ENCODE measurements at regions not wholly inside any gene's neighbourhood (a gene's known extent, or its start where the extent isn't known, plus 50 kb on each side); places are given as distances from the start of the nearest gene placed in this dataset.

DNA sequence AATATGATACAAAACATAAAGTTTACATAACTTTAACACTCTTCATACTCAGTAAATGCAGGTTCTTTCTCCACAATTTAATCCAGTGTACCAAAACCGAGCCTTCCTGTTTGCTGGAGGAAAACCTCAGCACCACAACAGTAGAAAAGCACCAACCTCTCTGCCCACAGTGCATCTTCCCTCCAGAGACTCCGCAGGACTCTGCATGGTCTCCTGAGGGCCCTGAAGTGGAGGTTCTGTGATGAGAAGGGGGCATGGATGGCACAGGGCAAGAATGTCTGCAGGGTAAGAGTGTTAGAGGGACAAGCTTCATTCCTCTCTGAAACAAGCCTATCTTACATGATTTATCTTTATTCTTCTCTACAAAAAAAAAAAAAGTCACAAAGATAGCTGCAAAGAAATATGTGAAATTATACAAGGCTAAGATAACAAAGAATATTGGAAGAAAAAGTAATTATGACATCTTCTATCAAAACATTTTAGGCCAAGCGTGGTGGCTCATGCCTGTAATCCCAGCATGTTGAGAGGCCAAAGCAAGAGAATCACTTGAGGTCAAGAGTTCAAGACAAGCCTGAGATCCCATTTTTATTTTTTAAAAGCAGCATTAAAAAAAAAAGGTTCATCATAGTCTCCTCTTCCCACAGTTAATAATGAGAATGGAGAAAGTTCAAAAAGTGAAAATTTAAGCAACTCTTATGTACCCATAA, 102.0 kb downstream of the VPREB1 start:
- TF ChIP-seq EZH2 (IDR thresholded peaks at IDR 0.05; ENCODE audit: low read length, missing control alignments): no peak
- TF ChIP-seq, protein P1, sequence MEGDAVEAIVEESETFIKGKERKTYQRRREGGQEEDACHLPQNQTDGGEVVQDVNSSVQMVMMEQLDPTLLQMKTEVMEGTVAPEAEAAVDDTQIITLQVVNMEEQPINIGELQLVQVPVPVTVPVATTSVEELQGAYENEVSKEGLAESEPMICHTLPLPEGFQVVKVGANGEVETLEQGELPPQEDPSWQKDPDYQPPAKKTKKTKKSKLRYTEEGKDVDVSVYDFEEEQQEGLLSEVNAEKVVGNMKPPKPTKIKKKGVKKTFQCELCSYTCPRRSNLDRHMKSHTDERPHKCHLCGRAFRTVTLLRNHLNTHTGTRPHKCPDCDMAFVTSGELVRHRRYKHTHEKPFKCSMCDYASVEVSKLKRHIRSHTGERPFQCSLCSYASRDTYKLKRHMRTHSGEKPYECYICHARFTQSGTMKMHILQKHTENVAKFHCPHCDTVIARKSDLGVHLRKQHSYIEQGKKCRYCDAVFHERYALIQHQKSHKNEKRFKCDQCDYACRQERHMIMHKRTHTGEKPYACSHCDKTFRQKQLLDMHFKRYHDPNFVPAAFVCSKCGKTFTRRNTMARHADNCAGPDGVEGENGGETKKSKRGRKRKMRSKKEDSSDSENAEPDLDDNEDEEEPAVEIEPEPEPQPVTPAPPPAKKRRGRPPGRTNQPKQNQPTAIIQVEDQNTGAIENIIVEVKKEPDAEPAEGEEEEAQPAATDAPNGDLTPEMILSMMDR (conservative IDR thresholded peaks at IDR 0.05 in 1 of 2, IDR thresholded peaks at IDR 0.05 in 1 of 2; ENCODE audit: low read depth in 1 of 2, low read length in 2 of 2): no peak

Measured in fibroblast of lung (primary cell).